Colonic mucosa (tissue), 4 donors: ENCODE measurements at regions not wholly inside any gene's neighbourhood (a gene's known extent, or its start where the extent isn't known, plus 50 kb on each side); places are given as distances from the start of the nearest gene placed in this dataset.

Experiments used
- DNase-seq: peaks from one replicate; pipeline ENCODE4 v3.0.0-alpha.2; 2020
- H3K27ac ChIP-seq: fragments of 200-600 bp; one replicate; pipeline ENCODE4 v1.8.0; 2021
- H3K27me3 ChIP-seq: fragments of 200-600 bp; one replicate; pipeline ENCODE4 v1.8.0; 2021
- H3K36me3 ChIP-seq: fragments of 200-600 bp; one replicate; pipeline ENCODE4 v1.8.0; 2021
- H3K4me1 ChIP-seq: fragments of 200-600 bp; one replicate; pipeline ENCODE4 v1.8.0; 2021; ENCODE audit warnings: mild to moderate bottlenecking
- H3K4me3 ChIP-seq: fragments of 200-600 bp; one replicate; pipeline ENCODE4 v1.8.0; 2021
- H3K9ac ChIP-seq, 2 donors: one replicate each; pipeline ENCODE4 v1.7.0; 2013; ENCODE audit warnings: control low read depth in 2 of 2, low read depth in 2 of 2, low read length in 2 of 2
- H3K9me3 ChIP-seq: fragments of 200-600 bp; one replicate; pipeline ENCODE4 v1.8.0; 2021
- CTCF ChIP-seq: fragments of 200-600 bp; IDR thresholded peaks from one replicate; pipeline ENCODE4 v1.8.0; 2022; ENCODE audit warnings: antibody characterized with exemption, mild to moderate bottlenecking
- intact Hi-C: fragments of 100-400 bp; cut with DNase I; formaldehyde crosslinking; loops from one replicate; pipeline ENCODE4 v1.14.1; 2022
- donor health status: healthy.
- donor health status: DM: no; HTN: no; CAD: no.
- donor health status: DM: no; HTN: no; CAD: no.

- intact Hi-C loops: no loop called here
- Histone ChIP-seq H3K4me3 (no peak overlapping the region), H3K27ac (no peak overlapping the region)
Measured at GRCh38 chr5:30832519-30832918, 361.0 kb upstream of the CDH6 start.

GRCh38 chr5:30831605-30832004 is 361.9 kb upstream of the CDH6 start:
- intact Hi-C loops: no loop called here
- no peak overlapping the region for H3K9ac ChIP-seq
- H3K36me3 ChIP-seq: no peaks in the 10 kb centered on the region
- no peaks in the 10 kb centered on the region for H3K27me3 ChIP-seq
- TF ChIP-seq CTCF: no peak
- H3K27ac ChIP-seq: no peak overlapping the region
- no peaks in the 10 kb centered on the region for H3K9me3 ChIP-seq
- DNase-seq: no peak
- no peak overlapping the region for H3K4me3 ChIP-seq
- H3K4me1 ChIP-seq: no peaks in the 10 kb centered on the region

More at GRCh38 chr5:30832519-30832918, 361.0 kb upstream of the CDH6 start:
- H3K27me3 ChIP-seq: no peaks in the 10 kb centered on the region
- no peak overlapping the region for H3K9ac ChIP-seq
- no peaks in the 10 kb centered on the region for H3K4me1 ChIP-seq
- TF ChIP-seq CTCF: no peak
- no peak for DNase-seq
- H3K9me3 ChIP-seq: no peaks in the 10 kb centered on the region
- no peaks in the 10 kb centered on the region for H3K36me3 ChIP-seq

GRCh38 chr5:30831123-30831522 is 362.4 kb upstream of the CDH6 start:
- intact Hi-C loops: no loop called here
- Histone ChIP-seq H3K27me3 (no peaks in the 10 kb centered on the region), H3K4me1 (no peaks in the 10 kb centered on the region), H3K36me3 (no peaks in the 10 kb centered on the region), H3K9ac (no peak overlapping the region), H3K4me3 (no peak overlapping the region), H3K9me3 (no peaks in the 10 kb centered on the region), H3K27ac (no peak overlapping the region)
- DNase-seq: no peak
- no peak for TF ChIP-seq CTCF

- no peak for DNase-seq
- Histone ChIP-seq H3K4me1 (no peaks in the 10 kb centered on the region), H3K36me3 (no peaks in the 10 kb centered on the region), H3K9me3 (no peaks in the 10 kb centered on the region), H3K27ac (no peak overlapping the region), H3K4me3 (no peak overlapping the region), H3K27me3 (no peaks in the 10 kb centered on the region), H3K9ac (no peak overlapping the region)
- intact Hi-C loops: no loop called here
- TF ChIP-seq CTCF: no peak
Measured at GRCh38 chr5:30811298-30811697, 382.2 kb upstream of the CDH6 start.

- Histone ChIP-seq H3K27ac (no peak overlapping the region), H3K27me3 (no peaks in the 10 kb centered on the region), H3K36me3 (no peaks in the 10 kb centered on the region), H3K4me1 (no peaks in the 10 kb centered on the region), H3K9me3 (no peaks in the 10 kb centered on the region), H3K4me3 (no peak overlapping the region), H3K9ac (no peak overlapping the region)
- intact Hi-C loops: no loop called here
- TF ChIP-seq CTCF: no peak
- no peak for DNase-seq
Measured at GRCh38 chr5:30809933-30810332, 383.6 kb upstream of the CDH6 start.

- no peaks in the 10 kb centered on the region for H3K27me3 ChIP-seq
- H3K4me3 ChIP-seq: no peak overlapping the region
- H3K27ac ChIP-seq: no peak overlapping the region
- no peak for DNase-seq
- no peaks in the 10 kb centered on the region for H3K9me3 ChIP-seq
- intact Hi-C loops: no loop called here
- H3K9ac ChIP-seq: no peak overlapping the region
- TF ChIP-seq CTCF: no peak
- no peaks in the 10 kb centered on the region for H3K4me1 ChIP-seq
- no peaks in the 10 kb centered on the region for H3K36me3 ChIP-seq
Measured at GRCh38 chr5:30808996-30809395, 384.5 kb upstream of the CDH6 start.
